Lower leg skin (tissue), 3 donors: ENCODE measurements at regions not wholly inside any gene's neighbourhood (a gene's known extent, or its start where the extent isn't known, plus 50 kb on each side); places are given as distances from the start of the nearest gene placed in this dataset.

Source experiments
- POLR2A ChIP-seq, 2 donors: fragments of 450-650 bp; IDR thresholded peaks; one replicate each; pipeline ENCODE4 v1.6.1; 2016 to 2017; ENCODE audit warnings: antibody characterized with exemption in 2 of 2, mild to moderate bottlenecking in 1 of 2, moderate library complexity in 1 of 2
- TF ChIP-seq, protein P1 (sequence below), 3 donors: fragments of 450-650 bp; IDR thresholded peaks; one replicate each; pipeline ENCODE4 v1.5.1; 2016; ENCODE audit warnings: antibody characterized with exemption in 3 of 3, mild to moderate bottlenecking in 3 of 3, moderate library complexity in 2 of 3

DNA sequence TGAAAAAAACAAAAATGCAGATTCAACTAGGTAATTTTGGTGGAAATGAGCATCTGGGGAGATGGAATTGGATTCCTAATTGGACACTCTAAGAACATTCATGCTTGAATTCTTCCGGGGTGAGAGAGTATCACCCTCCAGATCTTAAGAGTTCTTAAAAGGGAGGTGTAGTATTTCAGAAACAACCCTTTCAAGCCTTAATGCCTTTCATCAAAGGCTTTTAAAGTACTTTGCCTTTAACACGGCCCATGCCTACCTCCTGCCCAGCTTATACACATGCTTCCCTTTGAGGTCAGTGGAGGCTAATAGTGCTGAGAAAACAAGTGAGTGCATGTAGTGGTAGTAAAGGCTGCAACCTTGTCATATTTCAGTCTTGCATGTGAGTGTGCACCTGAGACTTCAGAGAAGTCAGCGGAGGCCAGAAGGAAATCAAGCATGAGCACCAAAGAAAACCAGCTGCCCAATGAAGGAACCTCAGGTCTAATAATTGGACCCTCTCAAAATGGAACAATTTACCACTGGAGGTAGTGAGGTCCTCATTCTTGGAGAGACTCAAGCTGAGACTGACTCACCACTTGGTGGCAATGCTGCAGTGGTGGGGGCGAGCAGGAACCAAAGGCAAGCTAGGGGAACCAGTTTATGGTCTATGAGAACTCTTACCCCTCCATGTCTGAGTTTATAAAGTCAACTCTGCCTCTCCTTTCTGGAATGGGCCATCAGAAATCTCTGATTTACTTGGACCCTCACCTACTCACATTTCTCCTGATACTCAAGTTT, 98.4 kb upstream of the GDNF start:
- TF ChIP-seq, protein P1, sequence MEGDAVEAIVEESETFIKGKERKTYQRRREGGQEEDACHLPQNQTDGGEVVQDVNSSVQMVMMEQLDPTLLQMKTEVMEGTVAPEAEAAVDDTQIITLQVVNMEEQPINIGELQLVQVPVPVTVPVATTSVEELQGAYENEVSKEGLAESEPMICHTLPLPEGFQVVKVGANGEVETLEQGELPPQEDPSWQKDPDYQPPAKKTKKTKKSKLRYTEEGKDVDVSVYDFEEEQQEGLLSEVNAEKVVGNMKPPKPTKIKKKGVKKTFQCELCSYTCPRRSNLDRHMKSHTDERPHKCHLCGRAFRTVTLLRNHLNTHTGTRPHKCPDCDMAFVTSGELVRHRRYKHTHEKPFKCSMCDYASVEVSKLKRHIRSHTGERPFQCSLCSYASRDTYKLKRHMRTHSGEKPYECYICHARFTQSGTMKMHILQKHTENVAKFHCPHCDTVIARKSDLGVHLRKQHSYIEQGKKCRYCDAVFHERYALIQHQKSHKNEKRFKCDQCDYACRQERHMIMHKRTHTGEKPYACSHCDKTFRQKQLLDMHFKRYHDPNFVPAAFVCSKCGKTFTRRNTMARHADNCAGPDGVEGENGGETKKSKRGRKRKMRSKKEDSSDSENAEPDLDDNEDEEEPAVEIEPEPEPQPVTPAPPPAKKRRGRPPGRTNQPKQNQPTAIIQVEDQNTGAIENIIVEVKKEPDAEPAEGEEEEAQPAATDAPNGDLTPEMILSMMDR (IDR thresholded peaks at IDR 0.05), result no peak
- TF ChIP-seq POLR2A (IDR thresholded peaks at IDR 0.05), result no peak
